A549 (cell line): ENCODE measurements at regions not wholly inside any gene's neighbourhood (a gene's known extent, or its start where the extent isn't known, plus 50 kb on each side); places are given as distances from the start of the nearest gene placed in this dataset.

Source experiments
- BHLHE40 ChIP-seq: IDR thresholded peaks from 2 replicates; pipeline ENCODE4 v1.6.1; 2012; ENCODE audit warnings: low read depth, low read length, inconsistent platforms
- CEBPB ChIP-seq, 2 experiments: fragments of >200 bp in 1 of 2; sonication (Bioruptor Twin) in 1 of 2; formaldehyde crosslinking in 1 of 2; IDR thresholded peaks; 2 replicates each; pipeline ENCODE4 v1.6.1; 2012 to 2016
- CTCF ChIP-seq: fragments of >200 bp; sonication (Bioruptor Twin); formaldehyde crosslinking; IDR thresholded peaks from 3 replicates; pipeline ENCODE4 v1.5.1; 2016
- E2F6 ChIP-seq: IDR thresholded peaks from 2 replicates; pipeline ENCODE4 v1.6.1; 2012; ENCODE audit warnings: low read depth, borderline replicate concordance
- EP300 ChIP-seq, 2 experiments: fragments of >200 bp; sonication (Bioruptor Twin); formaldehyde crosslinking; IDR thresholded peaks; 2 replicates in 1 of 2; 3 replicates in 1 of 2; pipeline ENCODE4 v1.6.1; 2016 to 2017
- JUN ChIP-seq, 2 experiments: fragments of >200 bp; sonication (Bioruptor Twin); formaldehyde crosslinking; IDR thresholded peaks; 2 replicates in 1 of 2; 3 replicates in 1 of 2; pipeline ENCODE4 v1.6.1; 2016 to 2017
- MAZ ChIP-seq: fragments of 150-350 bp; IDR thresholded peaks from 2 replicates; pipeline ENCODE4 v1.6.1; 2014; ENCODE audit warnings: antibody characterized with exemption, low read depth, low read length, borderline replicate concordance
- POLR2A ChIP-seq: IDR thresholded peaks from 2 replicates; pipeline ENCODE4 v1.6.1; 2012; ENCODE audit warnings: mild to moderate bottlenecking, low read length
- POLR2AphosphoS2 ChIP-seq: conservative IDR thresholded peaks from 2 replicates; pipeline ENCODE4 v1.6.1; 2012; ENCODE audit warnings: low read length, improper control_type of control experiment, inconsistent platforms
- RCOR1 ChIP-seq: fragments of 150-350 bp; IDR thresholded peaks from 2 replicates; pipeline ENCODE4 v1.6.1; 2014; ENCODE audit warnings: antibody characterized with exemption, low read length, low read depth
- USF2 ChIP-seq: fragments of 450-650 bp; IDR thresholded peaks from 2 replicates; pipeline ENCODE4 v1.6.1; 2014; ENCODE audit warnings: antibody characterized with exemption

- no peak for TF ChIP-seq BHLHE40
- no peak for TF ChIP-seq CTCF
- no peak for TF ChIP-seq POLR2A
- no peak for TF ChIP-seq CEBPB (IDR thresholded peaks at IDR 0.05)
- no peak for TF ChIP-seq EP300 (IDR thresholded peaks at IDR 0.05)
- TF ChIP-seq RCOR1 = no peak
- no peak for TF ChIP-seq USF2
- TF ChIP-seq MAZ = no peak
- no peak for TF ChIP-seq JUN (IDR thresholded peaks at IDR 0.05)
- no peak for TF ChIP-seq POLR2AphosphoS2
- TF ChIP-seq E2F6 = no peak
These were observed 160.2 kb upstream of the LMNTD1 start for GRCh38 chr12:25713264-25713663.
